Esophagus mucosa (tissue), 1 donor: ENCODE measurements at regions not wholly inside any gene's neighbourhood (a gene's known extent, or its start where the extent isn't known, plus 50 kb on each side); places are given as distances from the start of the nearest gene placed in this dataset.
A peak's percentile ranks its signal among the peaks of the same experiment; 100 is the strongest.
"Not testable (repeated sequence)": the region's sequence is repeated elsewhere in the genome, so short reads cannot be mapped to it uniquely, and the experiment has no call there.

Experiments
- ATAC-seq: fragments of 200-7000 bp; cut with Tn5 transposase; one replicate; pipeline ENCODE4 v1.9.1; 2020
- donor health status: DM: yes; HTN: yes; CAD: no.

DNA sequence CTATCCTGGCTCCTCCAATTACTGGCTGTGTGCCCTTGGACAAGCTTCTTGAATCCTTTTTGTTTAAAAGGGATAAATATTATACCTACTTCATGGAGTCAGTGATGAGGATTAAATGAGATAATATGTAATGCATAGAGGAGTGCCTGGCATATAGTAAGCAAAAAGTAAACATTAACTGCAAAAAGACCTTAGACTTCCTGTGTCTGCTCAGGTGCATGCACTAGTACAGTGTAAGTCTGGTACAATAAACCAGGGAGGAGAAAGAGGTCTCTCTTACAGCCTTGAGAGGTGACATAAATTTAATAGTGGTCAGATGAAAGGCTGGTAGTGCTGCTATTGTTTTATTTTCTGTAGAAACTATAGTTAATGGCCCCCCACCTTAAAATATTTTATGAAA, 305.2 kb upstream of the MIS18BP1 start:
- no peak for ATAC-seq

GRCh38 chr14:45553981-45554380, 301.0 kb upstream of the MIS18BP1 start:
- ATAC-seq, result no peak

DNA sequence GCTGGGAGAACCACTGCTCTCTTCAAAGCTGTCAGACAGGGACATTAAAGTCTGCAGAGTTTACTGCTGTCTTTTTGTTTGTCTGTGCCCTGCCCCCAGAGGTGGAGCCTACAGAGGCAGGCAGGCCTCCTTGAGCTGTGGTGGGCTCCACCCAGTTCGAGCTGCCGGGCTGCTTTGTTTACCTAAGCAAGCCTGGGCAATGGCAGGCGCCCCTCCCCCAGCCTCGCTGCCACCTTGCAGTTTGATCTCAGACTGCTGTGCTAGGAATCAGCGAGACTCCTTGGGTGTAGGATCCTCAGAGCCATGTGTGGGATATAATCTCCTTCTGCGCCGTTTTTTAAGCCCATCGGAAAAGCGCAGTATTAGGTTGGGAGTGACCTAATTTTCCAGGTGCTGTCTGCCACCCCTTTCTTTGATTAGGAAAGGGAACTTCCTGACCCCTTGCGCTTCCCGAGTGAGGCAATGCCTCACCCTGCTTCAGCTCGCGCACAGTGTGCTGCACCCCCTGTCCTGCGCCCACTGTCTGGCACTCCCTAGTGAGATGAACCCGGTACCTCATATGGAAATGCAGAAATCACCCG, 298.3 kb upstream of the MIS18BP1 start:
- ATAC-seq, result not testable (repeated sequence)

DNA sequence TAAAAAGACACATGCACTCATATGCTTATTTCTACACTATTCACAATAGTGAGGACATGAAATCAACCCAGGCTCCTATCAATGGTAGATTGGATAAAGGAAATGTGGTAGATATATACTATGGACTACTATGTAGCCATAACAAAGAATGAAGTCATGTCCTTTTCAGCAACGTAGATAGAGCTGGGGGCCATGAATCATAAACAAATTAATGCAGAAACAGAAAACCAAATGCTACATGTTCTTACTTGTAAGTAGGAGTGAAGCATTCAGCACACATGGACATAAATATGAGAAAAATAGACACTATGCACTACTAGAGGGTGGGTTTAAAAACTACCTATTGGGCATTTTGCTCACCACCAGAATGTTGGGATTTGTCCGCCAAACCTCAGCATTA, 278.0 kb upstream of the MIS18BP1 start:
- ATAC-seq, result no peak

DNA sequence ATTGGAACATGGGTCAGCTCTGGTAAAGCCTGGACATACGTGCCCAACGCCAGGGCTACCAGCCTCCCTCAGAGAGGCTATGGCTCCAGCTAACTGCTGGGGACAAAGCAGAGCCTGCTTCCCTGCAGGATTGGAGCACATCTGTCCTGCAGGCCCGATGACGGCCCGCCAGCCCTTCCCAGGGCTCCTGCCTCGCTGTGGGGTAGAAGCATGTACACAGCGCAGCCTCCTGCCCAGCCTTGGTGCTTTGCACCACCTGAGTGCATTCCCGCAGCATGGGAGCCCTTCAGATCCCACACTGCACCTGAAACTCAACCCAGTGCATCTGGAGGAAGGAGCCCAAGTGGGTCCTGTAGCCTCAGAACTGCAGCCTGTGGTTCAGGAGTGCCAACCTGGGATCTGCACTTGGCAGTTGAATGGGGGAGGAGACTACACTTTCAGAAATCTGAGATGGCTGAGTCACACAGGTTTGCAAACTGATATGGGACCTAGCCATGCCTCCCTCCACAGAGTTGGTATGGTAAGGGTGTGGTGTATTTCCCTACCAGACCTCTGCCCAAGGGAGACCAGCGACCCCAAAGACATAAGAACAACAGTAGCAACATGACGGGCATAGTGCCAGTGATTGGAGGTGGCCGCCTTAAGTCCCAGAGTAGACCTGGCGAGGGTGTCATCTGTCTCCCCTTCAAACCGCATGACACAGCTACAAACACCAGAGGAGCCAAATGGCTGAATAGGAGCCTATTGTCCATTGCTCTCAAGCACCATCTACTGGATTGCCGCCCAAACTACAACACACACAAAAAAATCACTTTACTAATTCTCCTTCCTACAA, 273.9 kb upstream of the MIS18BP1 start:
- peak; percentile 60 for ATAC-seq

GRCh38 chr14:45519766-45520165, 266.8 kb upstream of the MIS18BP1 start:
- no peak for ATAC-seq

DNA sequence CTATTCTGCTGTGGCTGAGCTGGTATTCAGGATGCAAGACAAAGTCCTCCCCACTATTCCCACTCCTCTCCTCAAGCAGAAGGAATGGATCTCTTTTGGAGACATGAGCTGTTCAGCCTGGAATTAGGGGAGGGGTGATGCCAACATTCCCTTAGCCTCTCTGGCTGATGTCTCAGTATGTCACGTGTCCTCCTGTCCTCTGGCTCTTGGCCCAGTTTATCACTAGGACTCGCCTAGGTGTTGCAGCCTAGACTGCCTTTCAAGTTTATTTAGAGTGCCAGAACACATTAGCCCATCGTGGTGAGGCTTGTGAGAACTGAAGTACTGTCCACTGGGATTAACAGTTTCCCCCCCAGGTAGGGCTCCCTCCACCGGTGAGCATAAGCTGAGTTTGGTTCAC, 239.9 kb upstream of the MIS18BP1 start:
- ATAC-seq, result no peak

DNA sequence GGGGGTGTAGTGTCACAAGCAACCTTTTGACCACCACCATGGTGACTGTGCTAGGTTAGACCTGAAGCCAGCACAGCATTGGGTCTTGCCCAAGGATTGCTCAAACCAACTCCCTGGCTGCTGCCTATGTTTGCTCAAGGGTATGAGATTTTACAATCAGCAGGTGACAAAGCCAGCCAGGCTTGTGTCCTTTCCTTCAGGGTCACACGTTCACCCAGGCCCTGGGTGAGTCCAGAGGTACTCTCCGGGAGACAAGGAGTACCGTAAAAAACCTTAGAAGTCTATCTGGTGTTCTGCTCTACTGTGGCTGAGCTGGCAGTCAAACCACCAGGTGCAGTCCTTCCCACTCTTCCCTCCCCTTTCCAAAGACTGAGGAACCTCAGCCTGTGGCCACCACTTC, 238.9 kb upstream of the MIS18BP1 start:
- ATAC-seq, result no peak

GRCh38 chr14:45486599-45486998, 233.6 kb upstream of the MIS18BP1 start:
- no peak for ATAC-seq

DNA sequence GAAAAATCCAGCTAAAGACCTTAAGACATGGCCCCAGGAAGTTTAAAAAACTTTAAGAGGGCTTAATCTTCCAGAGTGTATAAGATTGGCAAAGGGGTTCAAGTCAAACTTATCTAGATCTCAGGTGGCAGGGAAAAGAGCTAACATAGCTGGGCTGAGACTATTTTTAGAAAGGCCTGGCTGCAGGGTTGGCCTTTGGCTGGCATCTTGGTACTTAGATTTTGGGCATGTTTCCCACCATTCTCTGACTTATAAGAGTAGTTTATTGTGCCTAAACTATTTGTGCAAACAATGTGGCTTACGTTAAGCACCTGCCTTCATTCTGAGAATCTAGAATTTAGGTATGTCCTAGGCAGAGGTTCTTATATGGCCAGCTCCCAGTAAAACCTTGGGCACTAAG, 214.0 kb upstream of the MIS18BP1 start:
- ATAC-seq, result no peak

- ATAC-seq, result no peak
Observed at GRCh38 chr14:45434221-45434620, 181.2 kb upstream of the MIS18BP1 start.

- ATAC-seq, result peak; percentile 56
Observed at GRCh38 chr14:45426685-45427282, 173.8 kb upstream of the MIS18BP1 start.

DNA sequence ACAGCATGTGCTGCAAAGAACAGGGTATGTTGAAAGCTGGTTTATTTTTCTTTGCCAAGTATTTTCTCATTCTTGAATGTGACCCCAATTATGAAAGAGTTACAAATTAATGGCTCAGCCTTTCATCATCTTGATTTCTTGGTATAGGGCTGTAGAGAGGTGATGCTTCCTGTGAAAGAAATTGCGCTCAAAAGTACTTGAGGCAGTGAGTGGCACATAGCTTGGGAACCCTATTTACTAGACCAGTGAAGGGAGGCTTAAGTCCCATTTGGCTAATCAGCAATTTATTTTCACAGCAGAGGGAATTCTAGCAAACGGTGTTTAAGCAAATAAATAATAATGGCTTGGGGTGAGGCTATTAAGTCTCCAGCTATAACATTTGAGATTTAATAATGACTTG, 153.9 kb upstream of the MIS18BP1 start:
- no peak for ATAC-seq

- ATAC-seq, result no peak
Observed at GRCh38 chr14:45400950-45401640, 148.1 kb upstream of the MIS18BP1 start.

- no peak for ATAC-seq
Observed at GRCh38 chr14:45400509-45400908, 147.5 kb upstream of the MIS18BP1 start.

GRCh38 chr14:45381091-45381490, 128.1 kb upstream of the MIS18BP1 start:
- no peak for ATAC-seq

DNA sequence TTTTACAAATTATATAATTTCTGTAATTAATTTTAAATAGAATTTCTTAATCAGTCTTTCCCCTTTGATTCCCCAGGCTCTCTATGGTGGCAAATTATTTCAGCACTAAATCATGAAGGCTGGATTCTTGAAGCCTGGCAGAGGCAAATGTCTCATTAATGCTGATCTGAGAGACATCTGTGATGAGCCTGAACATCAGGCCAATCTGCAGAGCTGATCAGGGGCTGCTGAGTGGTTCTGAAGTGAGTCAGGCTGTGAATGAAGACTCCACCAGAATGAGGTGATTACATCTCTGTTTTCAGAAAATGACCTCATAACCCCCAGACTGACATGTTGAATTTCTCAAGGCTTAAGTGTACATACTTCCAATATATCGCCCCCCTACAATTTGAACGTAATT, 124.2 kb upstream of the MIS18BP1 start:
- ATAC-seq, result no peak

DNA sequence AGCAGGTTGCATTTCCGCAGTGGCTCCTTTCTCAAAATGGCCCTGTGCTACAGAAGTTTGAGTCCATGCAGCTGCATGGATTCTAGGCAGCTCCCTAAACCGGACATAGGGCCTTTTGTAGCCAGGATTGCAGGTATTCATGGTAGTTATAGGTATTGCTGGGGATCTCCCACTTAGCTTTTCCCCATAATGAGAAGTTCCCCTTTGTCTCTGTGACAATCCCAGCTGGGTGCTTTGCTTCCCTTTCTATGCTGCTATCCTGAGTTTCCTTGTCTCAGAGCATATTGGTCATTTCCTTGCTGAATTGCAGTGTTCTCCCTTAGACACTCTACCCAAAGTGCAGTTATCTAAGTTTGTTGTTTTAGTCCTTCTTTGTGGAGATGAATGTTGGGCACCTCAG, 120.9 kb upstream of the MIS18BP1 start:
- ATAC-seq, result no peak

DNA sequence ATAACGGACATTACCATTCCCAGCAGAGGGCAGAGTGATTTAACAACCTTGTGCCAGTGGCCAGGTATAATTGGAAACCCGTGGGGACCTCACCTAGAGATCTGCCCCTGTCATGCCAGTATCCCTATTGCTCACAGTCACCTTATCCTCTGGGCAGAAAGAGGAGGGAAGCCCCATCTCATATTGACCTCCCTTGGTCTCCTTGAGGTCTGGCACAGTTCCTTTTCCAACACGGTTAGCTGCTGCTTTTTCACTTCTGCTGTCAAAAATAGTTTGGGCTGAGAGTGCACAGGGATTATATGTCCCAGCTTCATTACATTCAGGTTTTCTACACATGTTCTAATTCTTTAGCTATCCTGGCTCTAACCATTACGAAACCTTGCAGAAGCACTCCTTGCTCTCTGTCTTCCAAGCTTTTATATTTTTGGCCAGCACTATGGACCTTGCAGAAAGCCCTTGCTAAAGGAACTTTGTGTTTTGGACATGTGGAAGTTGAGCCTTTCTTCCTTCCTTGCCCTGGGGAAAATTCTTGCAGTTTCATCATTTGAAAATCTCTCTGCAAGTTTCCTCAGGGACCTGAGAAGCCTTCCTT, 111.7 kb upstream of the MIS18BP1 start:
- no peak for ATAC-seq

- no peak for ATAC-seq
Observed at GRCh38 chr14:45362505-45362904, 109.5 kb upstream of the MIS18BP1 start.

- no peak for ATAC-seq
Observed at GRCh38 chr14:45361727-45362126, 108.7 kb upstream of the MIS18BP1 start.

DNA sequence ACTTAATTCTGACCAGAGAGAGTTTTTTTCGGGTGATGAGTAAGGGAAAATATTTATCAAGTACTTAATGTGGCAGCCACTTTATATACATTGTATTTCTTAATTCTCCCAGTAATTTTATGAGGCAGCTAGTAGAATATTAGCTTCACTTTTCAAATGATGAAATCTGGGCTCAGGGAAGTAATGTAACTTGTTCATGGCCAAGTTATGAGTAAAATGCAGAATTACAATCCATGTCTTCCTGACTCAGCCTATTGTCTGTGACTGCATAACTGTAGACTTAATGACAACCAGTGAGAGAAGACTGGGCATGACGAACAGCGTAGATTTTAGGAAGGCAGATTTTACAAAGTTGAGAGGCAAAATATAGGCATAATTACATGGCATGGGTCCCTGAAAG, 106.7 kb upstream of the MIS18BP1 start:
- ATAC-seq, result no peak

DNA sequence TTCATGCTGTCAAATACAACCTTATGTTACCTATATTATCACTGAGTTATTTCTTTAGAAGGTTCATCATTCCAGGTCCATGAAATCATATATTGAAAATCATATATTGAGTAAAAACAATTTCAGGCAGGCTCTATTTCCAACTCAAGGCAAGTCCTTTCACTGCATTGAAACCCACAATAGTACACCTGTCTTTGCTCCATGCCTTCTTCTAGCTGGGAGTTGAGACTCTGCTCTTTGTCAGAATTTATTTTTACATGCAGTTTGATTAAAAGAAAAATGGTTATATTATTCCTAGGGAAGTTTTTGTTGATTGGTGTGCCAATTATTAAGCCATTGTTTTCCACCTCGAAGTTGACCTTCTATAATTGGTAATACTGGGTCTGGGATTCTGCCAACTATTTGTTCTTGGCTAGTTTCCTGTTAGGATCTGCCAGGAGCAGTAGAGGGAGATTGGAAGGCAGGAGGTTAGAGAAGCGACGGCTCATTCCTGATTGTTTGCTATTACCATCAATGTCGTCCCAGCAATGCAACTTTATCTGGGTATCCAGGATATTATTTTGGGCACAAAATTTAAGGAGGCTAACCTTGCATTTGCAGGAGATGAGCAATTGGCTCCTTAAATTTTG, 79.5 kb upstream of the MIS18BP1 start:
- no peak for ATAC-seq
